Astrocyte of the hippocampus (primary cell): ENCODE measurements at regions not wholly inside any gene's neighbourhood (a gene's known extent, or its start where the extent isn't known, plus 50 kb on each side); places are given as distances from the start of the nearest gene placed in this dataset.

ENCODE experiments used
- DNase-seq: peaks from one replicate; pipeline ENCODE4 v3.0.0; 2011; ENCODE audit warnings: low read depth, low spot score

- no peak for DNase-seq
Observed at GRCh38 chr17:74080656-74081582, 122.6 kb upstream of the RPL38 start.

GRCh38 chr17:74082886-74083285 is 120.6 kb upstream of the RPL38 start:
- no peak for DNase-seq

GRCh38 chr17:74083321-74083720 is 120.2 kb upstream of the RPL38 start:
- no peak for DNase-seq

- no peak for DNase-seq
Observed at GRCh38 chr17:74085434-74085833, 118.0 kb upstream of the RPL38 start.

- no peak for DNase-seq
Observed at GRCh38 chr17:74087002-74087585, 116.4 kb upstream of the RPL38 start.

GRCh38 chr17:74088285-74088933 is 115.1 kb upstream of the RPL38 start:
- DNase-seq = no peak

GRCh38 chr17:74088934-74089329 is 114.5 kb upstream of the RPL38 start:
- DNase-seq = no peak

GRCh38 chr17:74089380-74089779 is 114.1 kb upstream of the RPL38 start:
- DNase-seq = no peak

GRCh38 chr17:74089869-74090464 is 113.5 kb upstream of the RPL38 start:
- DNase-seq = peak; percentile 43

GRCh38 chr17:74094651-74095050 is 108.8 kb upstream of the RPL38 start:
- no peak for DNase-seq

GRCh38 chr17:74096456-74096855 is 107.0 kb upstream of the RPL38 start:
- DNase-seq = no peak

- DNase-seq = no peak
Observed at GRCh38 chr17:74097450-74098135, 105.9 kb upstream of the RPL38 start.

GRCh38 chr17:74098136-74099024 is 105.1 kb upstream of the RPL38 start:
- DNase-seq = no peak

- DNase-seq = no peak
Observed at GRCh38 chr17:74099442-74100340, 103.8 kb upstream of the RPL38 start.

GRCh38 chr17:74104921-74105320 is 98.6 kb upstream of the RPL38 start:
- DNase-seq = no peak

- DNase-seq = no peak
Observed at GRCh38 chr17:74107107-74107506, 96.4 kb upstream of the RPL38 start.

- DNase-seq = no peak
Observed at GRCh38 chr17:74108126-74108705, 95.3 kb upstream of the RPL38 start.

- peak; percentile 2 for DNase-seq
Observed at GRCh38 chr17:74110467-74110866, 93.0 kb upstream of the RPL38 start.

- DNase-seq = no peak
Observed at GRCh38 chr17:74113326-74113725, 90.2 kb upstream of the RPL38 start.
